DMS53 treated with DMSO at 0.1 percent for 48 hours (cell line): ENCODE measurements at regions not wholly inside any gene's neighbourhood (a gene's known extent, or its start where the extent isn't known, plus 50 kb on each side); places are given as distances from the start of the nearest gene placed in this dataset.
"Not testable (repeated sequence)": the region's sequence is repeated elsewhere in the genome, so short reads cannot be mapped to it uniquely, and the experiment has no call there.

ENCODE experiments used
- DNase-seq: peaks from one replicate; lab custom pipeline; 2025; ENCODE audit not compliant: unreplicated experiment; lab: John Stamatoyannopoulos, UW

- peak; percentile 46 for DNase-seq
These were observed 286.9 kb upstream of the PRKD1 start for GRCh38 chr14:30214461-30215090.

- no peak for DNase-seq
These were observed 291.3 kb upstream of the PRKD1 start for GRCh38 chr14:30218907-30219306.

GRCh38 chr14:30221546-30221945 is 293.9 kb upstream of the PRKD1 start:
- no peak for DNase-seq

- DNase-seq = peak; percentile 90
These were observed 295.7 kb upstream of the PRKD1 start for GRCh38 chr14:30223385-30223785.

- no peak for DNase-seq
These were observed 296.3 kb upstream of the PRKD1 start for GRCh38 chr14:30223966-30224365.

- DNase-seq = no peak
These were observed 297.5 kb upstream of the PRKD1 start for GRCh38 chr14:30225176-30225575.

DNA sequence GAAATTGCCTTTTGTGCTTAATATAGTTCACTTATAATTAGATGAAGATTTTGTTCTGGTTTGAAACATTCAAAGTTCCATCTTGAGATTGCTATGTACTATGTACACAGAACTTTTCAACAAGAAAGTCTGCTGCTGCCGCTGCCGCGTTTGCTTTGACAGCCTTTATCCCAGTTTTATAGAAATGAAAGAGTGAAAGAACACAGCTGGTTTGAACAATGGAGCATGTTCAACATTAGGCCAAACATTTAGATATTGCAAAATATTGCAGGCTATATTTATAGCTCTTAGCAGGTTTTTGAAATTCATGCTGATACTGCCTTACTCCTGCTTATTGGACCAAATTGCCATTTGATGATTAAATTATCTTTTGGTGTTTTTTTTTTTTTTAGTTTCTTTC is 299.8 kb upstream of the PRKD1 start:
- DNase-seq = no peak

GRCh38 chr14:30227876-30228275 is 300.2 kb upstream of the PRKD1 start:
- DNase-seq = no peak

GRCh38 chr14:30230719-30231118 is 303.1 kb upstream of the PRKD1 start:
- DNase-seq = no peak

GRCh38 chr14:30234966-30235365 is 307.3 kb upstream of the PRKD1 start:
- DNase-seq = no peak

- no peak for DNase-seq
These were observed 307.8 kb upstream of the PRKD1 start for GRCh38 chr14:30235485-30235884.

DNA sequence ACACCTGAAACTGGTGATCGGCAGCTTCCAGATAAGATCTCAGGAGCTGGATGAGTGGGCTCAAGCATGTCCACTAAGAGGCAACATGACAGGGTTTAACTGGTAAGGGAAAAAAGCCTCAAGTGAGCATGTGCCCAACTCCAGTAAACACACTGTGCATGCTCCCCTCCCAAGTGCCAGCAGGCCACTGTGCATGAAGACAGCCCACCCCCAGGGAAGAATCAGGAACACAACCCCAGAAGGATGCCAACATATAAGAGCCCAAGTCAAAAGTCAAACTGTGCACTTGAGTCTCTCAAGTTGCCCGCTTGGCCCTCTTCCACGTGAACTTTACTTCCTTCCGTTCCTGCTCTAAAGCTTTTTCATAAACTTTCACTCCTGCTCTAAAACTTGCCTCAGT is 311.3 kb upstream of the PRKD1 start:
- DNase-seq = no peak

DNA sequence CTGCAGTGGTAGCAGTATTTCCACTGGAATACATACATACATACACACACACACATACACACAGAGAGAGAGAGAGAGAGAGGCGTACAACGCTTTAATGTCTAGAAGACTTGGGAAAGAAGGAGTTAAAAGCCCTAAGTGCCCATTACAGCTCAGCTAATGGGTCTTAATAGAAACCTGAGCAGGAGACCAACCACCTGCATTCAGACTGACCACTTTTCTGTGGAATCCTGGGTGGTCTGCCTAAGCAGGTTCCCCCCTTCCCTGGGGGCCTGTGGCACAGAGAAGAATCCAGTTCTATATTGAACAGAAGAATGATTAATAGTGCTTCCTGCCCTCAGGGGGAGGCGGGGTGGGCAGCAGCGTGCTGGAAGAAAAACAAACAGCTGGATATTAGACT is 312.4 kb upstream of the PRKD1 start:
- no peak for DNase-seq

GRCh38 chr14:30240685-30241084 is 313.0 kb upstream of the PRKD1 start:
- no peak for DNase-seq

DNA sequence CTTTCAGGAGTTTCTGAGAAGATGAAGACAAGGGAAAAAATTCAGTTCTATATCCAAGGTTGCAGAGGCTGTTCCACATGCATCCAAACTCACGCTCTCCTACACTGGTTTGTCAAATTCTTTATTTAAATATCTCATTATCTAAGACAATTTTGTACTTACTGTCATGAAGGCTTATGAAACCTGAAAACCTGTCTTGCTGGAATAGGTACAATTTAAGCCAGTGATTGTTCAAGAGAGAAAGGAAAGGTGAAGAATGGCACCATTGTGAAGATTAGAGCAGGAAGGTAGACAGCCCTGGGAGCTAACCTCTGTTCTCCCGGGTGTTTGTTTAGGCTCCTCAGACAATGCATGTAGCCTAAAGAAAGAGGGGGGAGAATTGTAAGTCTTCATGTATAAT is 315.1 kb upstream of the PRKD1 start:
- no peak for DNase-seq

DNA sequence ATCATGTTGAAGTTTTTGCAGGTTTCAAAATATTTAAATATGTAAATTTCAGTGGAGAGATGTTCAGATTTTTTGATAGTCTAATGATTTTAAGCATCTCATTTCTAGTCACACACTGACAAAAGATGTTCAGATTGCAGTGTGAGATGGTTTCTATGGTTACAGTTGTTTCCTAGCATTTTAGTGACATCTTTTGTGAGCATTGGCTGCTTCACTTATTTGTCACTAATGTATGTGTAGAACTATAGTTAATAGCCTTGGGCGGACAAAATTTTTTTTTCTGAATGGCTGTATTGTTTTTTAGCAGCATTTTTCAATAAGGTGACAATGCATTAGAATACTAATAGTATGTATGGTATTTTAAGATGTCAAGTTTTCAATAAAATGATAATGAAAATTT is 315.6 kb upstream of the PRKD1 start:
- no peak for DNase-seq

- DNase-seq = no peak
These were observed 315.2 kb upstream of the G2E3 start for GRCh38 chr14:30243805-30244204.

DNA sequence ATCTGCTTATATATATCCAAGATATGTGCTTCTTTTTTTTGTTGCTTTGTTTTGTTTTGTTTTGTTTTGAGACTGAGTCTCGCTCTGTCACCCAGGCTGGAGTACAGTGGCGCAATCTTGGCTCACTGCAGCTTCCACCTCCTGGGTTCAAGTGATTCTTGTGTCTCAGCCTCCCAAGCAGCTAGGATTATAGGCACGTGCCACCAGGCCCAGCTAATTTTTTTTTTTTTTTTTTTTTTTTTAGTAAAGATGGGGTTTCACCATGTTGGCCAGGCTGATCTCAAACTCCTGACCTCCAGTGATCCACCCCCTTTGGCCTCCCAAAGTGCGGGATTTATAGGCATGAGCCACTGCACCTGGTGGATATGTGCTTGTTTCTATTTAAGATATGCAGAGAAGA is 314.6 kb upstream of the G2E3 start:
- not testable (repeated sequence) for DNase-seq

DNA sequence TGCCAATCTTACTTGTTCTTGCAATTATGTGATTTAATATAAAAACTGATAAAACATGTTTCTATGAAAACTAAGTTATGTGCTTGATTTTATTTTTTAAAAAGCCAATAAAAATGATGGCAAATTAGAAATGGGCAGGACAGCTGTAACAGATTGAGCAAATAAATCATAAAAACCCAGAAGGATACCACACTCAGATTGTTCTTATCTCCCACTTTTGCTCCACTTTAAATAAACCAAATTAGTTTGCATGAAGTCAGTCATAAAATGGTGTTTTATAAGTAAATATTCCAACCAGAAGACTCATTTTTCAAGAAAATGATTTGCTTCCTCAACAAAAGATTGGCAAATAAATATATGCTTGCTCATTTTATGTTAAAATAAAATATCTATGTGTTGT is 307.9 kb upstream of the G2E3 start:
- DNase-seq = no peak

GRCh38 chr14:30251557-30252100 is 307.3 kb upstream of the G2E3 start:
- no peak for DNase-seq

DNA sequence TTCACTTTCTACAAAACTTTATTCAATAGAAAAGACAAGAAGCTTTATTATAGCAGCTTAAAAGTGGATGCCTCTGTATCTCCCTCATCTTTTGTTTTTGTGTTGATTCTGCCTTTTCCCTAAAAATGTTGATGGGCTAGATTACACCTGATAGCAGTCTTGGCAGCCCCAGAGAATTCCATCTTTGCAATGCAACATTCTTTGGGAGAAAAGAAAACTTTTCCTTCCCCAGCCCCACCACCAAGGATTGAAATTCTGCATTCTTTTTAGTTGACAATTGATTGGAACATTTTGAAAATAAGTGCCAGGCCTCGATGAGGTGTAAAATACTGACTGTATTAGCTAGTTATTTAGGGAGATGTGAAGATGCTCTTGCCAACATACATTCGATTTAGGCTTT is 306.8 kb upstream of the G2E3 start:
- no peak for DNase-seq

DNA sequence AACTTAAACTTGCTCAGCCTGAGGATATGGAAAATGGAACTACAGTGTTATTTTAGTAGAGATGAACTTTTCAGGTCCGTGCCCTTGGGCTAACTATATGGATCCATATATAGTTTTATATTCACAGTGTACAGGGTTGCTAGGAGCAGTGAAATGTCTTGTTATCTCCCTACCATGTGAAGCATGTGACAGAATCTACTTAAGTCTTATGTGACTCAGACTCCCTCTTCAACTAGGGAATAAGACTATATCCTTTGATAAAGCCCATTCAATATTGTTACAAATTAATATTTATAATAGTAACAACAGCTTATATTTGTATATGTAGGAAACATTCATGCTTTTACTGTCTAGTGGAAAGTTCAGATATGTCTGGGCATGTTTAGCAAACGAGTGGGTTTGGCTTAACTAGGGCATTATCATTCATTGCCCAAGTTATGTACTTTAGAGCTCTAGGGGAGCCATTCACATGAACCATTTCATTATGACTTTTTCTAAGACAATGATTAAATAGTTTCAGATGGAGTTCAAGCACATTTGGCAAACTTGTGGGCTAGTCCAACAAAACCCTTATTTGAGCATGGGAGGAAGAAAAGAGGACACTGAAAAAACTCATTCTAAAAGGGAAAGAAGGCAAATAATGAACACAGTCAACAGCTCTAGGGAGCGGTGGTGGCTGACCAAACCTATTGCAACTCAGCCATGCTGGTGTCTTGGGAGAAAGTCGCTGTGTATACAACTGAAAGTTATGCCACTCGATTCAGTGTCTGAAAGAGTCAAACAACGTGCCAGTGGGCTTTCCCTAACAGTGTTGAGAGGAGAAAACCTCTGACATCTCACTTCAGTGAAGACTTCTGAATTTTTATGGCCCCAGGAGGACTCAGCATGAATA is 305.9 kb upstream of the G2E3 start:
- DNase-seq = no peak
